GM12874 (cell line): ENCODE measurements at regions not wholly inside any gene's neighbourhood (a gene's known extent, or its start where the extent isn't known, plus 50 kb on each side); places are given as distances from the start of the nearest gene placed in this dataset.

Experiments used
- TF ChIP-seq, protein P1 (sequence below): IDR thresholded peaks from 2 replicates; pipeline ENCODE4 v1.5.1; 2011; ENCODE audit warnings: low read depth, mild to moderate bottlenecking, control low read depth, low read length, moderate library complexity; ENCODE audit not compliant: insufficient read depth

DNA sequence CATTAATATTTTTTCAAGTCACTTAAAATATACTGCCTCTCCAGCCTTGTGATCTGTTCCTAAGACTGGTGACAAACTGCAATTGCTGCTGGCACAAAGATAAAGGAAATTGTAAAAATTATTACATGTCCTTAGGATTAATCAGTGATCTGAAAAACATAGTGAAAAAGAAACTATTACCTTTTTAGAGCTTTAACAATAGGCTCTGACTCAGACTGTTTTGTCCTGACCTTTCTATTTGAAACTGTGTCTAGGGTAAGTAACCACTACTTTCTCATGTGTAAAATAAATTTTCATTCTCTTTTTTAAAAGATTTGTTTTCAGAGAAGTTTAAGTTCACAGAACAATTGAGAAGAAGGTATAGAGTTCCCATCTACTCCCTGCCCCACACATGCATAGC, 80.4 kb upstream of the CLEC14A start:
- TF ChIP-seq, protein P1, sequence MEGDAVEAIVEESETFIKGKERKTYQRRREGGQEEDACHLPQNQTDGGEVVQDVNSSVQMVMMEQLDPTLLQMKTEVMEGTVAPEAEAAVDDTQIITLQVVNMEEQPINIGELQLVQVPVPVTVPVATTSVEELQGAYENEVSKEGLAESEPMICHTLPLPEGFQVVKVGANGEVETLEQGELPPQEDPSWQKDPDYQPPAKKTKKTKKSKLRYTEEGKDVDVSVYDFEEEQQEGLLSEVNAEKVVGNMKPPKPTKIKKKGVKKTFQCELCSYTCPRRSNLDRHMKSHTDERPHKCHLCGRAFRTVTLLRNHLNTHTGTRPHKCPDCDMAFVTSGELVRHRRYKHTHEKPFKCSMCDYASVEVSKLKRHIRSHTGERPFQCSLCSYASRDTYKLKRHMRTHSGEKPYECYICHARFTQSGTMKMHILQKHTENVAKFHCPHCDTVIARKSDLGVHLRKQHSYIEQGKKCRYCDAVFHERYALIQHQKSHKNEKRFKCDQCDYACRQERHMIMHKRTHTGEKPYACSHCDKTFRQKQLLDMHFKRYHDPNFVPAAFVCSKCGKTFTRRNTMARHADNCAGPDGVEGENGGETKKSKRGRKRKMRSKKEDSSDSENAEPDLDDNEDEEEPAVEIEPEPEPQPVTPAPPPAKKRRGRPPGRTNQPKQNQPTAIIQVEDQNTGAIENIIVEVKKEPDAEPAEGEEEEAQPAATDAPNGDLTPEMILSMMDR: no peak

DNA sequence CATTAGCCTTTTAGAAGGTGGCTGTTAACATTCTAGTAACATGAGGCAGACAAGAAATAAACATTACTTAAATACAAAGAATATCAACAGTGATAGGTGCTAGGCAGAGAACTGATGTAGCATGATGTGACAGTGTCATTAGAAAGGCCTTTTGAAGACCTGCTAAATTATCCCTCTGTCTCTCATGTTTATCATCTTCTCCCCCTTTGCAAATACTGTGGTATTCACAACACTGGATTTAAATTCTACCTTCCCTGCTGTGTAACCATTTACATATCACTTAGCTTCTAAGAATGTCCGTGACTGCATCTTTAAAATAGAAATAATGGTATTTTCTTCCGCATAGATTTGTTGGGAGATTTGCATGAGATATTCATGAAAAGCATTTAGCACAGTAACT, 74.4 kb upstream of the CLEC14A start:
- TF ChIP-seq, protein P1: no peak

GRCh38 chr14:38329246-38329645, 73.4 kb upstream of the CLEC14A start:
- TF ChIP-seq, protein P1: no peak

- TF ChIP-seq, protein P1: no peak
Measured at GRCh38 chr14:38316922-38317321, 61.0 kb upstream of the CLEC14A start.

DNA sequence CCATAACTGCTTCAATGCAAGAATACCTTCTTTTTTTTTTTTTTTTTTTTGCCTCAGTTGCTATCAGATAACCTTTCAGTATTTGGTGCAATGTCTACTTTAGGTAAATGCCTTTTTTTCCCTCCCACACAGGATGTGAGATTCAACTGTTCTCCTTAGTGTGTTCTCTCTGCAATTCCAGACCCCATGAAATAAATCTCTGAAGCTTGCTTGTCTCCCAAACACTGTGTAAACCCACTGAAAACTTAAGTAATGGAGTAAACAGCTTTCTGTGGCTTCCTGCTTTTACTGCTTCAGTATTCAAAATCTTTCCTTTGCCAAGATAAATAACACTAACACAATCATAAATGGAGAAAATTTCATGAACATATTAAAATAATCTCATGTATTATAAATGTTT, 55.8 kb upstream of the CLEC14A start:
- TF ChIP-seq, protein P1: no peak

GRCh38 chr14:38310420-38310995, 54.6 kb upstream of the CLEC14A start:
- TF ChIP-seq, protein P1: no peak

DNA sequence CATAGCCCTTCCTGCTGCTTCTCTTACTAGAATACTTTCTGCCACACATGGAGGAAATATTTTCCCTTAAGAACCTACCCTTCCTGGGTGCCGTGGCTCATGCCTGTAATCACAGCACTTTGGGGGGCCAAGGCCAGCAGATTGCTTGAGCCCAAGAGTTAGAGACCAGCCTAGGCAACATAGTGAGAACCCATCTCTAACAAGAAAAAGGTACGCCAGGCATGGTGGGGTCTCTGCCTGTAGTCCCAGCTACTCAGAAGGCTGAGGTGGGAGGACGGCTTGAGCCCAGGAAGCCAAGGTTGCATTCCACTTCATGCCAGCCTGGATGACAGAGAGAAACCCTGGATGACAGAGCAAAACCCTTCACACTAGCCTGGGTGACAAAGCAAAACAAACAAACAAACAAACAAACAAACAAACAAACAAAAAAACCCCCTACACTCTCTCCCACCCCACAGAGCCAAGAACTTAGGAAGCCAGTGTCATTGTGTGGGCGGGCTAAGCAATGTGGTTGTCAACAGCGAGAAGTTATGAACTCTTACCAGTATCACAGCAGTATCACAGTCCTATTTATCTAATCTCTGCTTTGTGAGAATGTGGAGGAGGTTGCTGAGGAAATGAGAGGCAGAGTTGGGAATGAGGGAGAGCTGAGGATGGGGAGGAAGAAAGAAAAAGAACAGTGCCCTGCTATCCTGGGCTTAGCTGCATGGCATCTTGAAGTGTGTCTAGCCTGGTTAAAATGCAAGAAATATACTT, 53.8 kb upstream of the CLEC14A start:
- TF ChIP-seq, protein P1: no peak
